ENCODE measurements at regions not wholly inside any gene's neighbourhood (a gene's known extent, or its start where the extent isn't known, plus 50 kb on each side); places are given as distances from the start of the nearest gene placed in this dataset.

DNA sequence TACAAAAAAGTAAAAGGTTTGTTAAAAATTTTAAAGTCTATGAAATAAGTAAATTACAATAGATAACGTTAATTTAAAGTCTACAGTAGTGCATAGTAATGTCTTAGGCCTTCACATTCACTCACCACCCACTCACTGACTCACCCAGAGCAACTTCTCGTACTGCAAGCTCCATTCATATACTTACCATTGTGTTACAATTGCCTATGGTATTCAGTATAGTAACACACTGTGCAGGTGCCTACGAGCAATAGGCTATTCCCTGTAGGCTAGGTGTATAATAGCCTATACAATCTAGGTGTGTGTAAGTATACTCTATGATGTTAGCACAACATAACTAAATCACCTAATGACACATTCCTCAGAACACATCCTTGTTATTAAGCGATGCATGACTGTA is 435.3 kb upstream of the TMTC1 start:
- TF ChIP-seq, protein P1, sequence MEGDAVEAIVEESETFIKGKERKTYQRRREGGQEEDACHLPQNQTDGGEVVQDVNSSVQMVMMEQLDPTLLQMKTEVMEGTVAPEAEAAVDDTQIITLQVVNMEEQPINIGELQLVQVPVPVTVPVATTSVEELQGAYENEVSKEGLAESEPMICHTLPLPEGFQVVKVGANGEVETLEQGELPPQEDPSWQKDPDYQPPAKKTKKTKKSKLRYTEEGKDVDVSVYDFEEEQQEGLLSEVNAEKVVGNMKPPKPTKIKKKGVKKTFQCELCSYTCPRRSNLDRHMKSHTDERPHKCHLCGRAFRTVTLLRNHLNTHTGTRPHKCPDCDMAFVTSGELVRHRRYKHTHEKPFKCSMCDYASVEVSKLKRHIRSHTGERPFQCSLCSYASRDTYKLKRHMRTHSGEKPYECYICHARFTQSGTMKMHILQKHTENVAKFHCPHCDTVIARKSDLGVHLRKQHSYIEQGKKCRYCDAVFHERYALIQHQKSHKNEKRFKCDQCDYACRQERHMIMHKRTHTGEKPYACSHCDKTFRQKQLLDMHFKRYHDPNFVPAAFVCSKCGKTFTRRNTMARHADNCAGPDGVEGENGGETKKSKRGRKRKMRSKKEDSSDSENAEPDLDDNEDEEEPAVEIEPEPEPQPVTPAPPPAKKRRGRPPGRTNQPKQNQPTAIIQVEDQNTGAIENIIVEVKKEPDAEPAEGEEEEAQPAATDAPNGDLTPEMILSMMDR (IDR thresholded peaks at IDR 0.05) = no peak
- no peak for TF ChIP-seq POLR2A (IDR thresholded peaks at IDR 0.05)
